ENCODE measurements at regions not wholly inside any gene's neighbourhood (a gene's known extent, or its start where the extent isn't known, plus 50 kb on each side); places are given as distances from the start of the nearest gene placed in this dataset.

DNA sequence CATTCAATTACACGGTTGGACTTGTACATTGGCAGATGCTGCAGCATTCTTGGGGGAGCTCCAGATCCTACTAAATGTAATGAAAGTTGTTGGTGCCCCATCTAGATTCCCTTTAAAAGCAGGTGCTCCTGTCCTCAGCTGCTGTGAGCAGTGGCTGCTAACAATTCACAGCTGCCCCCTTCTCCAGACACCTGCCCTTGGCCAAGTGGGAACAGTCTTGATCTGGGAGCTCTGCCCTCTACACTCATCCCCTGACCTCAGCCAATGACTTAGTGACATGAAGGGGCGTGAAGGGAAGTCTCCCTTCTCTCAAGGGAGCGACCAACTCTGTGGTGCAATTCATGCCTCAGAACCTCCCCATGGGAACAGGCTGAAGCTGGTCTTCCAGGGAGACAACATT is 125.7 kb downstream of the EIF4E start:
- no peak overlapping the region for H3K14ac ChIP-seq (replicated peaks; ENCODE audit: low read depth, low read length)
- 40% methylated on average over 1 of the region's 3 CpGs; no CpG with 5 or more reads in 1 of the 2 experiments for WGBS, 2 experiments (ENCODE audit: extremely low coverage in 2 of 2, insufficient read length in 1 of 2)
- no peak overlapping the region for H3K4me2 ChIP-seq (ENCODE audit: low read depth, low read length)
- H2BK120ac ChIP-seq (ENCODE audit: low read depth, low read length): no peak overlapping the region
- H3K18ac ChIP-seq (ENCODE audit: low read depth, low read length): no peak overlapping the region
- no peak overlapping the region for H2AK9ac ChIP-seq (replicated peaks; ENCODE audit: low read depth, low read length, poor library complexity)
- dilution Hi-C loops (cut with HindIII; ENCODE audit: low sequenced_read_pairs, unreplicated experiment) (no loop called here), intact Hi-C loops (cut with micrococcal nuclease) (no loop called here), in situ Hi-C loops (cut with MboI; ENCODE audit: low sequenced_read_pairs) (no loop called here)
- H2BK5ac ChIP-seq (ENCODE audit: low read depth, low read length, poor library complexity, severe bottlenecking): no peak overlapping the region
- no peak overlapping the region for H3K56ac ChIP-seq (ENCODE audit: extremely low read depth, insufficient read depth, low read length)
- no peaks in the 10 kb centered on the region for H3K9me1 ChIP-seq (ENCODE audit: insufficient read depth, low read length)
- no peak overlapping the region for H3K4me3 ChIP-seq (ENCODE audit: insufficient read depth, low read depth, low read length)
- H4K5ac ChIP-seq (ENCODE audit: low read depth, low read length): no peak overlapping the region
- no peaks in the 10 kb centered on the region for H3K36me3 ChIP-seq (ENCODE audit: control insufficient read depth, insufficient read depth, low read length)
- no peaks in the 10 kb centered on the region for H3K9me3 ChIP-seq (ENCODE audit: control insufficient read depth, insufficient read depth, low read length)
- H2BK20ac ChIP-seq (ENCODE audit: low read depth, low read length): no peak overlapping the region
- DNase-seq: no peak
- no peak overlapping the region for H2AFZ ChIP-seq (replicated peaks; ENCODE audit: low read length, poor library complexity)
- H4K20me1 ChIP-seq (ENCODE audit: insufficient read depth, low read length): no peaks in the 10 kb centered on the region
- peaks cover 7% of the 10 kb centered on the region for H3K27me3 ChIP-seq (ENCODE audit: control insufficient read depth, insufficient read depth, low read length)
- H2AK5ac ChIP-seq (ENCODE audit: low read depth, low read length): no peak overlapping the region
- H3K9ac ChIP-seq (ENCODE audit: low read depth, low read length): no peak overlapping the region
- no peak overlapping the region for H3K27ac ChIP-seq (ENCODE audit: insufficient read depth, low read length)
- H3K79me1 ChIP-seq (ENCODE audit: low read depth in 1 of 2, low read length in 2 of 2): no peaks in the 10 kb centered on the region
- POLR2A ChIA-PET (ENCODE audit: unreplicated experiment): no interaction called here
- CTCF ChIA-PET: no interaction called here
- H3K4me1 ChIP-seq (ENCODE audit: control insufficient read depth, insufficient read depth, low read length): no peaks in the 10 kb centered on the region
- no peak overlapping the region for H4K8ac ChIP-seq (ENCODE audit: low read depth in 2 of 2, low read length in 2 of 2)
- no peak for ATAC-seq (ENCODE audit: low read depth)
- no peak overlapping the region for H2BK15ac ChIP-seq (ENCODE audit: low read depth, low read length)
- no TSS peak for BruUV-seq (replicated peaks)
- TF ChIP-seq, protein P1, sequence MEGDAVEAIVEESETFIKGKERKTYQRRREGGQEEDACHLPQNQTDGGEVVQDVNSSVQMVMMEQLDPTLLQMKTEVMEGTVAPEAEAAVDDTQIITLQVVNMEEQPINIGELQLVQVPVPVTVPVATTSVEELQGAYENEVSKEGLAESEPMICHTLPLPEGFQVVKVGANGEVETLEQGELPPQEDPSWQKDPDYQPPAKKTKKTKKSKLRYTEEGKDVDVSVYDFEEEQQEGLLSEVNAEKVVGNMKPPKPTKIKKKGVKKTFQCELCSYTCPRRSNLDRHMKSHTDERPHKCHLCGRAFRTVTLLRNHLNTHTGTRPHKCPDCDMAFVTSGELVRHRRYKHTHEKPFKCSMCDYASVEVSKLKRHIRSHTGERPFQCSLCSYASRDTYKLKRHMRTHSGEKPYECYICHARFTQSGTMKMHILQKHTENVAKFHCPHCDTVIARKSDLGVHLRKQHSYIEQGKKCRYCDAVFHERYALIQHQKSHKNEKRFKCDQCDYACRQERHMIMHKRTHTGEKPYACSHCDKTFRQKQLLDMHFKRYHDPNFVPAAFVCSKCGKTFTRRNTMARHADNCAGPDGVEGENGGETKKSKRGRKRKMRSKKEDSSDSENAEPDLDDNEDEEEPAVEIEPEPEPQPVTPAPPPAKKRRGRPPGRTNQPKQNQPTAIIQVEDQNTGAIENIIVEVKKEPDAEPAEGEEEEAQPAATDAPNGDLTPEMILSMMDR (conservative IDR thresholded peaks at IDR 0.05; ENCODE audit: low read depth, low read length): no peak
- TF ChIP-seq RAD21 (IDR thresholded peaks at IDR 0.05; ENCODE audit: low read length) (no peak), CHD1 (IDR thresholded peaks at IDR 0.05; ENCODE audit: low read depth, low read length) (no peak), MAZ (IDR thresholded peaks at IDR 0.05; ENCODE audit: borderline replicate concordance, low read depth, low read length) (no peak), SMC3 (IDR thresholded peaks at IDR 0.05; ENCODE audit: low read depth, low read length) (no peak), MXI1 (IDR thresholded peaks at IDR 0.05; ENCODE audit: borderline replicate concordance, low read depth, low read length) (no peak), NFE2L2 (IDR thresholded peaks at IDR 0.05; ENCODE audit: low read depth, low read length) (no peak), RCOR1 (IDR thresholded peaks at IDR 0.05; ENCODE audit: insufficient replicate concordance, low read length) (no peak), MAFK (IDR thresholded peaks at IDR 0.05; ENCODE audit: low read depth, low read length) (no peak), CEBPB (IDR thresholded peaks at IDR 0.05; ENCODE audit: low read depth, low read length) (no peak), POLR2A (IDR thresholded peaks at IDR 0.05; ENCODE audit: low read depth, low read length) (no peak), BHLHE40 (IDR thresholded peaks at IDR 0.05; ENCODE audit: low read depth, low read length) (no peak), FOS (IDR thresholded peaks at IDR 0.05; ENCODE audit: low read depth, low read length) (no peak), RFX5 (IDR thresholded peaks at IDR 0.05; ENCODE audit: low read depth, low read length) (no peak)
- TF ChIP-seq, protein P2, sequence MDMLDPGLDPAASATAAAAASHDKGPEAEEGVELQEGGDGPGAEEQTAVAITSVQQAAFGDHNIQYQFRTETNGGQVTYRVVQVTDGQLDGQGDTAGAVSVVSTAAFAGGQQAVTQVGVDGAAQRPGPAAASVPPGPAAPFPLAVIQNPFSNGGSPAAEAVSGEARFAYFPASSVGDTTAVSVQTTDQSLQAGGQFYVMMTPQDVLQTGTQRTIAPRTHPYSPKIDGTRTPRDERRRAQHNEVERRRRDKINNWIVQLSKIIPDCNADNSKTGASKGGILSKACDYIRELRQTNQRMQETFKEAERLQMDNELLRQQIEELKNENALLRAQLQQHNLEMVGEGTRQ (IDR thresholded peaks at IDR 0.05; ENCODE audit: low read depth, low read length): no peak
- TF ChIP-seq, protein P3, sequence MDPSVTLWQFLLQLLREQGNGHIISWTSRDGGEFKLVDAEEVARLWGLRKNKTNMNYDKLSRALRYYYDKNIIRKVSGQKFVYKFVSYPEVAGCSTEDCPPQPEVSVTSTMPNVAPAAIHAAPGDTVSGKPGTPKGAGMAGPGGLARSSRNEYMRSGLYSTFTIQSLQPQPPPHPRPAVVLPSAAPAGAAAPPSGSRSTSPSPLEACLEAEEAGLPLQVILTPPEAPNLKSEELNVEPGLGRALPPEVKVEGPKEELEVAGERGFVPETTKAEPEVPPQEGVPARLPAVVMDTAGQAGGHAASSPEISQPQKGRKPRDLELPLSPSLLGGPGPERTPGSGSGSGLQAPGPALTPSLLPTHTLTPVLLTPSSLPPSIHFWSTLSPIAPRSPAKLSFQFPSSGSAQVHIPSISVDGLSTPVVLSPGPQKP (IDR thresholded peaks at IDR 0.05; ENCODE audit: borderline replicate concordance, low read depth, low read length): no peak
- no peak overlapping the region for H4K91ac ChIP-seq (ENCODE audit: insufficient read depth, low read depth, low read length)
- no peak overlapping the region for H3K4ac ChIP-seq (ENCODE audit: low read depth, low read length)
- no peak overlapping the region for H3K23ac ChIP-seq (ENCODE audit: low read depth, low read length)
